ENCODE measurements at regions not wholly inside any gene's neighbourhood (a gene's known extent, or its start where the extent isn't known, plus 50 kb on each side); places are given as distances from the start of the nearest gene placed in this dataset.

DNA sequence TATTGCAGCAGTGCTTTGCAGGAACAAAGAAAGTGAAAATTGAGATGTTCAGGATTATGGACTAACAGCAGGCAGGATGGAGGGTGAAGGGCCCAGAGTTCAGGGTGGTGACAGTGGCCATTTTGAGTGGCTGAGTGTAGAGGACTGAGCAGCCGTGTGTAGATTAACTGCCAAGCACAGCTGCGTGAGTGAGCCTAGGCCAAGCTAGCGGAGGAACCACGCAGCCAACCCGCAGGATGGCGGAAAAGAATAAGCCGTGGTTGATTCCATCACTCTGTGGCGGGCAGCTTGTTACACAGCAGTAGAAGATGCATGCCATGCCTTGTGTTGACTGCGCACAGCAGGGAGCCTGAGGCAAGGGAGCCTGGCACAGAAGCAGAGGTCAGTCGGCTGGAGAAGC, 102.5 kb upstream of the KIF26B start:
- peaks cover 9% of the 10 kb centered on the region for H3K27me3 Mint-ChIP-seq (ENCODE audit: insufficient read depth, low read depth, poor library complexity)
- Histone ChIP-seq H4K20me1 (replicated peaks; ENCODE audit: insufficient read depth) (no peaks in the 10 kb centered on the region), H2AFZ (peak overlapping the region; percentile 83; the same call in 1 of the 2 replicates), H3K4me3 (no peak overlapping the region), H3K27ac (ENCODE audit: low read depth) (no peak overlapping the region), H3F3A (replicated peaks; ENCODE audit: low read depth) (no peaks in the 10 kb centered on the region), H3K36me3 (ENCODE audit: insufficient read depth) (no peaks in the 10 kb centered on the region), H3K27me3 (ENCODE audit: insufficient read depth) (no peaks in the 10 kb centered on the region), H3K4me1 (ENCODE audit: insufficient read depth) (peaks cover 22% of the 10 kb centered on the region), H3K4me2 (no peak overlapping the region), H3K79me2 (replicated peaks; ENCODE audit: insufficient read depth) (no peaks in the 10 kb centered on the region), H3K9me2 (ENCODE audit: insufficient read depth) (no peaks in the 10 kb centered on the region)
- ATAC-seq (no peak; the same call in 2 of the 3 replicates), DNase-seq (ENCODE audit: low spot score) (no peak)
- peaks cover 16% of the 10 kb centered on the region for H3K9me3 Mint-ChIP-seq
- peaks cover 25% of the 10 kb centered on the region for H3K36me3 Mint-ChIP-seq (ENCODE audit: low read depth)
- no peak overlapping the region; the same call in 2 of the 3 replicates for H3K4me3 Mint-ChIP-seq
- no peak overlapping the region for H3K27ac Mint-ChIP-seq
- TF ChIP-seq EZH2 (IDR thresholded peaks at IDR 0.05; ENCODE audit: low read depth, unreplicated experiment): no peak
- no peak for TF ChIP-seq STAT1 (IDR thresholded peaks at IDR 0.05; ENCODE audit: unreplicated experiment)
- no peak for TF ChIP-seq ZNF114 (CRISPR knock-in tag; IDR thresholded peaks at IDR 0.05)
- no peak for TF ChIP-seq EZH2phosphoT487 (IDR thresholded peaks at IDR 0.05; ENCODE audit: unreplicated experiment)
- TF ChIP-seq, protein P1, sequence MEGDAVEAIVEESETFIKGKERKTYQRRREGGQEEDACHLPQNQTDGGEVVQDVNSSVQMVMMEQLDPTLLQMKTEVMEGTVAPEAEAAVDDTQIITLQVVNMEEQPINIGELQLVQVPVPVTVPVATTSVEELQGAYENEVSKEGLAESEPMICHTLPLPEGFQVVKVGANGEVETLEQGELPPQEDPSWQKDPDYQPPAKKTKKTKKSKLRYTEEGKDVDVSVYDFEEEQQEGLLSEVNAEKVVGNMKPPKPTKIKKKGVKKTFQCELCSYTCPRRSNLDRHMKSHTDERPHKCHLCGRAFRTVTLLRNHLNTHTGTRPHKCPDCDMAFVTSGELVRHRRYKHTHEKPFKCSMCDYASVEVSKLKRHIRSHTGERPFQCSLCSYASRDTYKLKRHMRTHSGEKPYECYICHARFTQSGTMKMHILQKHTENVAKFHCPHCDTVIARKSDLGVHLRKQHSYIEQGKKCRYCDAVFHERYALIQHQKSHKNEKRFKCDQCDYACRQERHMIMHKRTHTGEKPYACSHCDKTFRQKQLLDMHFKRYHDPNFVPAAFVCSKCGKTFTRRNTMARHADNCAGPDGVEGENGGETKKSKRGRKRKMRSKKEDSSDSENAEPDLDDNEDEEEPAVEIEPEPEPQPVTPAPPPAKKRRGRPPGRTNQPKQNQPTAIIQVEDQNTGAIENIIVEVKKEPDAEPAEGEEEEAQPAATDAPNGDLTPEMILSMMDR (conservative IDR thresholded peaks at IDR 0.05; ENCODE audit: low read depth in 2 of 2): no peak
- TF ChIP-seq, protein P2, sequence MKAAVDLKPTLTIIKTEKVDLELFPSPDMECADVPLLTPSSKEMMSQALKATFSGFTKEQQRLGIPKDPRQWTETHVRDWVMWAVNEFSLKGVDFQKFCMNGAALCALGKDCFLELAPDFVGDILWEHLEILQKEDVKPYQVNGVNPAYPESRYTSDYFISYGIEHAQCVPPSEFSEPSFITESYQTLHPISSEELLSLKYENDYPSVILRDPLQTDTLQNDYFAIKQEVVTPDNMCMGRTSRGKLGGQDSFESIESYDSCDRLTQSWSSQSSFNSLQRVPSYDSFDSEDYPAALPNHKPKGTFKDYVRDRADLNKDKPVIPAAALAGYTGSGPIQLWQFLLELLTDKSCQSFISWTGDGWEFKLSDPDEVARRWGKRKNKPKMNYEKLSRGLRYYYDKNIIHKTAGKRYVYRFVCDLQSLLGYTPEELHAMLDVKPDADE (IDR thresholded peaks at IDR 0.05): no peak
- TF ChIP-seq NANOG (IDR thresholded peaks at IDR 0.05; ENCODE audit: borderline replicate concordance): no peak
- TF ChIP-seq POLR2AphosphoS5 (IDR thresholded peaks at IDR 0.05; ENCODE audit: low read depth): no peak
- TF ChIP-seq REST (IDR thresholded peaks at IDR 0.05; ENCODE audit: unreplicated experiment): no peak
- no peak for TF ChIP-seq ZNF462 (CRISPR knock-in tag; IDR thresholded peaks at IDR 0.05)
- TF ChIP-seq ZNF331 (CRISPR knock-in tag; IDR thresholded peaks at IDR 0.05; ENCODE audit: low read depth): no peak
- TF ChIP-seq CREB1 (CRISPR knock-in tag; IDR thresholded peaks at IDR 0.05; ENCODE audit: low read depth): no peak
- no peak for TF ChIP-seq JUNB (IDR thresholded peaks at IDR 0.05; ENCODE audit: unreplicated experiment)
- peaks cover 34% of the 10 kb centered on the region for H3K4me1 Mint-ChIP-seq
